22Rv1 (cell line): ENCODE measurements at regions not wholly inside any gene's neighbourhood (a gene's known extent, or its start where the extent isn't known, plus 50 kb on each side); places are given as distances from the start of the nearest gene placed in this dataset.

Experiments used
- H3K27ac ChIP-seq: fragments of 450-650 bp; 2 replicates; pipeline ENCODE4 v1.5.1; 2017
- CTCF ChIP-seq: fragments of 450-650 bp; IDR thresholded peaks from 2 replicates; pipeline ENCODE4 v1.5.1; 2017; ENCODE audit warnings: mild to moderate bottlenecking
- ZFX ChIP-seq: fragments of 450-650 bp; IDR thresholded peaks from 2 replicates; pipeline ENCODE4 v1.6.1; 2017; ENCODE audit warnings: antibody characterized with exemption, borderline replicate concordance

GRCh38 chr3:117519776-117520175 lies 810.2 kb downstream of the TUSC7 start:
- no peak for TF ChIP-seq CTCF
- TF ChIP-seq ZFX = no peak
- no peak overlapping the region for H3K27ac ChIP-seq

- no peak for TF ChIP-seq ZFX
- TF ChIP-seq CTCF = no peak
These were observed 811.0 kb downstream of the TUSC7 start for GRCh38 chr3:117520582-117520981.

GRCh38 chr3:117523418-117523817 lies 813.8 kb downstream of the TUSC7 start:
- no peak overlapping the region for H3K27ac ChIP-seq
- TF ChIP-seq CTCF = no peak
- no peak for TF ChIP-seq ZFX

More at GRCh38 chr3:117520582-117520981, 811.0 kb downstream of the TUSC7 start:
- H3K27ac ChIP-seq = no peak overlapping the region

GRCh38 chr3:117524890-117525289 lies 815.3 kb downstream of the TUSC7 start:
- H3K27ac ChIP-seq = no peak overlapping the region
- no peak for TF ChIP-seq CTCF
- TF ChIP-seq ZFX = no peak

- TF ChIP-seq ZFX = no peak
- peak; percentile 76 for TF ChIP-seq CTCF
- H3K27ac ChIP-seq = no peak overlapping the region
These were observed 817.0 kb downstream of the TUSC7 start for GRCh38 chr3:117526470-117527079.

GRCh38 chr3:117527346-117527745 lies 817.8 kb downstream of the TUSC7 start:
- TF ChIP-seq ZFX = no peak
- TF ChIP-seq CTCF = no peak
- H3K27ac ChIP-seq = no peak overlapping the region

GRCh38 chr3:117528688-117529087 lies 819.1 kb downstream of the TUSC7 start:
- no peak for TF ChIP-seq ZFX
- no peak for TF ChIP-seq CTCF
- H3K27ac ChIP-seq = no peak overlapping the region
